H54 (cell line): ENCODE measurements at regions not wholly inside any gene's neighbourhood (a gene's known extent, or its start where the extent isn't known, plus 50 kb on each side); places are given as distances from the start of the nearest gene placed in this dataset.
A peak's percentile ranks its signal among the peaks of the same experiment; 100 is the strongest.
"Not testable (repeated sequence)": the region's sequence is repeated elsewhere in the genome, so short reads cannot be mapped to it uniquely, and the experiment has no call there.

Source experiments
- DNase-seq: peaks from one replicate; pipeline ENCODE4 v3.0.0; 2011; ENCODE audit warnings: low spot score, mixed read lengths; ENCODE audit not compliant: insufficient read length
- FAIRE-seq: peaks from 3 replicates; lab custom pipeline; 2011; peaks lifted over from hg19 to GRCh38; lab: Jason Lieb, UNC
- POLR2A ChIP-seq: IDR thresholded peaks from 2 replicates; pipeline ENCODE4 v1.6.1; 2011; ENCODE audit warnings: low read depth, mild to moderate bottlenecking, low read length

DNA sequence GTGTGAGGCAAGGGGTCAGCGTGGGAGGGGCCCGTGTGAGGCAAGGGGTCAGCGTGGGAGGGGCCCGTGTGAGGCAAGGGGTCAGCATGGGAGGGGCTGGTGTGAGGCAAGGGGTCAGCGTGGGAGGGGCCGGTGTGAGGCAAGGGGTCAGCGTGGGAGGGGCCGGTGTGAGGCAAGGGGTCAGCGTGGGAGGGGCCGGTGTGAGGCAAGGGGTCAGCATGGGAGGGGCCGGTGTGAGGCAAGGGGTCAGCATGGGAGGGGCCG is 119.2 kb downstream of the SEPTIN14 start:
- DNase-seq, FAIRE-seq: not testable (repeated sequence)

DNA sequence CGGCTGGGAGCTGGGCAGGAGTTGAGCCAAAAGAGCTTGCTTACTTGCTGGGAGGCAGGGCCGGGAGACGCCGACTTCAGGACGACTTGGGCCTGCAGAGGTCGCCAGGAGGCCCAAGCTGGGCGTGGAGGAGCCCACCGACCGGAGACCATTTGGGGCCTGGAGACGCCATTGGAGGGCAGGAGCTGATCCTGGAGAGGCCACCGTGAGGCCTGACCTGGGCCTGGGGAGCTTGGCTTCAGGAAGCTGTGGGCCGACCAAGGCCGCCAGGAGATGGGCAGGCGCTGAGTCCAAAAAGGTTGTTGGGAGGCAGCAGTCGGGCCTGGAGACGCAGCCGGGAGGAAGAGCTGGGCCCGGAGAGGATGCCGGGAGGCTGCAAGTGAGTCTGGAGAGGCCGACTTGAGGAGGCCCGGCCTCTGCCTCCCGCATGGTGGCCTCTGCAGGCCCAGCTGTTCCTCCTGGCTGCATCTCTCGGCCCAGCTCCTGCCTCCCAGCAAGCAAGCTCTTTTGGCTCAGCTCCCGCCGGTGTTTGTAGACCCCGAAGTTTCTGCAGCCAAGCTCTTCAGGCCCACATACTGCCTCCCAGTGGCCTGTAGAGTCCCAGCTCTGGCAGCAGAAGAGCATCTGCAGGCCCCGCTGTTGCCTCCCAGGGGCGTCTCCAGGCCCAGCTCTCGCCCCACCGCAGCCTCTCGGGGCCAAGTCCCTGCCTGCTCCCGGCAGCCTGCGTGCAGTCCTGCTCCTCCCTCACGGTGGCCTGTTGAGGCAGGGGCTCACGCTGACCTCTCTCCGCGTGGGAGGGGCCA is 119.7 kb downstream of the SEPTIN14 start:
- not testable (repeated sequence) for FAIRE-seq, DNase-seq

DNA sequence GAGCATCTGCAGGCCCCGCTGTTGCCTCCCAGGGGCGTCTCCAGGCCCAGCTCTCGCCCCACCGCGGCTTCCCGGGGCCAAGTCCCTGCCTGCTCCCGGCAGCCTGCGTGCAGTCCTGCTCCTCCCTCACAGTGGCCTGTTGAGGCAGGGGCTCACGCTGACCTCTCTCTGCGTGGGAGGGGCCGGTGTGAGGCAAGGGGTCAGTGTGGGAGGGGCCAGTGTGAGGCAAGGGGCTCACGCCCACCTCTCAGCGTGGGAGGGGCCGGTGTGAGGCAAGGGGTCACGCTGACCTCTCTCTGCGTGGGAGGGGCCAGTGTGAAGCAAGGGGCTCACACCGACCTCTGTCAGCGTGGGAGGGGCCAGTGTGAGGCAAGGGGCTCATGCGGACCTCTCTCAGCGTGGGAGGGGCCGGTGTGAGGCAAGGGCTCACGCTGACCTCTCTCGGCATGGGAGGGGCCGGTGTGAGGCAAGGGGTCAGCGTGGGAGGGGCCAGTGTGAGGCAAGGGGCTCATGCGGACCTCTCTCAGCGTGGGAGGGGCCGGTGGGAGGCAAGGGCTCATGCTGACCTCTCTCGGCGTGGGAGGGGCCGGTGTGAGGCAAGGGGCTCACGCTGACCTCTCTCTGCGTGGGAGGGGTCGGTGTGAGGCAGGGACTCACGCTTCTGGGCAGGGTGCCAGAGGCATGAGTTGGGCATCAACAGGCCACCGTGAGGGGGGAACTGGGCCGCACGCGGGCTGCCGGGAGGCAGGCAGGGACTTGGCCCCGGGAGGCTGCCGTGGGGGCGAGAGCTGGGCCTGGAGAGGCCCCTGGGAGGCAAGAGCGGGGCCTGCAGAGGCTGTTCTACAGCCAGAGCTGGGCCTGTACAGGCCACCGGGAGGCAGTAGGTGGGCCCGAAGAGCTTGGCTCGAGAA is 120.6 kb downstream of the SEPTIN14 start:
- not testable (repeated sequence) for FAIRE-seq, DNase-seq

DNA sequence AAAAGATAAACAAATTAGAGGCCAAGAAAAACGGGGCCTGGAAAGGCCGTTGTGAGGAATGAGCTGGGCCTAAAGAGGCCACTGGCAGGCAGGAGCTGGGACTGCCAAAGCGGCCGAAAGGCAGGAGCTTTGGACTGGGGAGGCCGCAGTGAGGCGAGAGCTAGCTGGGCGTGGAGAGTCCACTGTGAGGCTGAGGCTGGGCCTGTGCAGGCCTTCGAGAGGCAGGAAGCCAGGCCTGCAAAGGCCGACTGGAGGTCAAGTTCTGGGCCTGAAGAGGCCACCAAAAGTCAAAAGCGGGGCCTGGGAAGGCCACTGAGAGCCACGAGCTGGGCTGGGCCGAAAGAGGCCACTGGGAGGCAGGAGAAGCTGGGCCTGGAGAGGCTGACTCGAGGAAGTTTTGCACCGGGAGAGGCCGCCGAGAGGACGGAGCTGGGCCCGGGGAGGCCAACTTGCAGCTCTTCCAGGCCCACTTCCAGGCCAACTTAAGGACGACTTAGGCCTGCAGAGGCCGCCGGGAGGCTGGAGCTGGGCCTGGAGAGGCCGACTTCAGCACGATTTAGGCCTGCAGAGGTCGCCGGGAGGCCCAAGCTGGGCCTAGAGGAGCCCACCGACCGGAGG is 121.8 kb downstream of the SEPTIN14 start:
- DNase-seq, FAIRE-seq: not testable (repeated sequence)

DNA sequence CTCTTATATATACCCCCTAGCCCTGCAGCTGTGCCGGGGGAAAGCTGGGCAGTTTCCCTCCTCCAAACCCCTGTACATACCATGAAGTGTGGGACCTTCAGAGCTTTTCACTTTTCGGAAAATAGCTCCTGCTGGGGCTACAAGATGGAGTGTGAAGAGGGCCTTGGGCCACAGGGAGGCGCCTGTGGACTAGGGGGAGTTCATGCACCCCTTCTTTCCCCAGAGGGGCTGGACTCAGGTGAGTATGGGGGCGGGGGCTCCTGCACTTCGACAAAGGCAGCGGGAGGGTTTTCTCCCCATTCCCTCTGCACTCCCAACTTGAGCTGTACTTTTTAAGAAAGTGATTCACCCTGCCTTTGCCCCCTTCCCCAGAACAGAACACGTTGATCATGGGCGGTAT is 122.5 kb downstream of the SEPTIN14 start:
- DNase-seq, FAIRE-seq: not testable (repeated sequence)

DNA sequence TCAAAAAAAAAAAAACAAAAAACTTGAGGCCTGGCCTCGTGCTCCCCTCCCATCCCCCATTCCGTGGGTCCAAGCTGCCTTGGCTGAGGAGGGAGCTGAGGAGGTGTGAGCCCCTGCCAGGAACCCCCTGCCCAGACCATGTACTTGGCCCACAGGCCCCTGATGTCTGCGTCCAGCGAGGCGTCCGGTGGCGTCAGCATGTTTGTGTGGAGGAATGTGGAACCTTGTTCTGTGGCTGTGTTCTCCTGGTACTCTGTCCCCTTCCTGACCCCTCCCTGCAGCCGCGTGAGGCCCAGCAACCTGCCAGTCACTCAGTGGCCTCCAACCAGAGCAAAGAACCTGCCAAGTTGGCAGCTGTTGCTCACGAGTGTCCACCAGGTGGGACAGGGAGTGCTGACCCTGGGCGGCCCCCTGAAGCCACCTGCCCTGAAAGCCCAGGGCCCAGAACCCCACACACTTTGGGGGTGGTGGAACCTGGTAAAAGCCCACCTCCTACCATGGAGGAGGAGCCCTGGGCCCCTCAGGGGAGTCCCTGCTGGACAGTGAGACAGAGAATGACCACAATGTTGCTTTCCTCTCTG is 125.8 kb downstream of the SEPTIN14 start:
- DNase-seq, FAIRE-seq: not testable (repeated sequence)

DNA sequence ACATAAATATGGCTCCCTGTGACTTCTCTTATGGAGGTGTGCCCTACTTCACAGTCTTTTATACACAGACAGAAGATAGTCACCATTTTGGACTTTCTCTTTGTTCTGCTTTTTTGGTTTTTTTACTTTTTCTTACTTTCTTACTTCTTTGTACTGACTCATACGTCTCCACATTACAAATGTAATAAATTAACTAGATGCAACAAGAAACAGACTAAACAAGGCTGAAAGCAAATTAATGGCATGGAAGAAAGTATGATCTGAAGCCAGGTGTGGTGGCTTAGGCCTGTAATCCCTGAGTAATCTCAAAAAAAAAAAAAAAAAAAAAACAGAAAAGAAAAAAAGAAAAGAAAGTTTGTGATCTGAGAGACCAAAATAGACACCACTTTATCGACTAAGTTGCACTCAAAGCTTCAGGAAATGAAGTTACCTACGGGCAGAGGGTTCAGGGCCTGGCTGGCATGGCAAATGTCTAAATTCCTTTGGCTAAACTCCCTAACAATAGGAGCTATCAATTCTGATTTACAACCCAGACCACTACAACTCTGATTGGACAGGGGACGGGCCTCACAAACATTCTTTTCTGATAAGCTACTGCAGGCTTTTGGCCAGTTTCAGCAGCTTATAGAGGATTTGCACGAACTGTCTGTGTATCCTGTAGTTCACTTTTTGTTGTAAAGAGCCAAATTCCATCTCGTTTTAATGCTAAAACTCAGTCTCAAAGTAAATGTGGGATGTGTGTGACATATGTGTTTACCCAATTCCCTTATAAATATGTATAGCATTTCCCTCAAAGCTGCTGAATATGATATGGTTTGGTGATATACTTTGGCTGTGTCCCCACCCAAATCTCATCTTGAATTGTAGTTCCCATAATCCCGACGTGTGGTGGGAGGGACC is 129.1 kb downstream of the SEPTIN14 start:
- no peak for TF ChIP-seq POLR2A
- DNase-seq = no peak
- no peak for FAIRE-seq

DNA sequence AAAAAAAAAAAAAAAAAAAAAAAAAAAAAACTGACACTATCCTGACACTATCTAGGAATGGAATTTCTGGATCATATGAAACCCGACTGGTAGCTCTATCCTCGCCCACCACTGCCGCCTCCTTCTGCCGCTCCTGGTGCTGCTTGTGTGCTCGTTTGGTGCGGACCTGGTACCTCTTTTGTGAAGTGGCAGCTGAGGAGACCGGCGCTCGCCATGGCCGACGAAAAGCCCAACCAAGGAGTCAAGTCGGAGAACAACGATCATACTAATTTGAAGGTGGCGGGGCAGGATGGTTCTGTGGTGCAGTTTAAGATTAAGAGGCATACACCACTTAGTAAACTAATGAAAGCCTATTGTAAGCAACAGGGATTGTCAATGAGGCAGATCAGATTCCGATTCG is 130.6 kb downstream of the SEPTIN14 start:
- no peak for DNase-seq
- TF ChIP-seq POLR2A = no peak
- FAIRE-seq = no peak

DNA sequence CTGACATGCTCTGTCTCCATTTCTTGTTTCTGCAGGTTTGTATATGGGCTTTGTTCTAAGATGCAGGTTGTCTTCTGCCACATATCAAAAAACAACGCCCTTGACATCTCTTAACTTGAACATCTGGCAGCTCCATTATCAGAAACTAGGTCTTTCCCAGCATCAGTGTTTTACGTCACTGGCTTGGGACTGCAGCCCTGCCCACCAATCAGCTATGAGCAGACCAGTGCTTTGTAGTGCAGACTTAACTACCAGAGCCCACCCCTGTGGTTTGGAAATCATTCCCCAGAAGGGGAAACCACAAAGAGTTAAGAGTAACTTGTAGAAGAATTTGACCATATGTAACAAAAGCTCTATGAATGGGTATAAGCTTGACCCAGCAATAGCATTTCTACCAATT is 132.4 kb downstream of the SEPTIN14 start:
- DNase-seq = no peak
- no peak for FAIRE-seq
- TF ChIP-seq POLR2A = no peak

DNA sequence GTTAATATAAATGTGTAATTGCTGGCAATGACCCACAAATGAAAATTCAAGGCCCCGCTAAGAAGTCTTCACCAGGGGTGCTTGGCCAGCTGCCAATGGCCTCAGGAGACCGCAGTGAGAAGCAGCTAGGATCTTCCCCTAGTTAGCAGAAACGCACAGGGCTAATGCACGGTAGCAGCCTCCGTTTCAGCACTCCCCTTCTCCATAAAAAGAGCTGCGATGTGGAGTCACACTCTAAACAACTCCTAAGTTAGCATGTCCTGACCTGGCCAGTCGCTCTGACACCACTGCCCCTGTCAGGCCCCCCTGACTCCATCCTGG is 139.0 kb downstream of the SEPTIN14 start:
- DNase-seq = no peak
- TF ChIP-seq POLR2A = no peak
- no peak for FAIRE-seq

DNA sequence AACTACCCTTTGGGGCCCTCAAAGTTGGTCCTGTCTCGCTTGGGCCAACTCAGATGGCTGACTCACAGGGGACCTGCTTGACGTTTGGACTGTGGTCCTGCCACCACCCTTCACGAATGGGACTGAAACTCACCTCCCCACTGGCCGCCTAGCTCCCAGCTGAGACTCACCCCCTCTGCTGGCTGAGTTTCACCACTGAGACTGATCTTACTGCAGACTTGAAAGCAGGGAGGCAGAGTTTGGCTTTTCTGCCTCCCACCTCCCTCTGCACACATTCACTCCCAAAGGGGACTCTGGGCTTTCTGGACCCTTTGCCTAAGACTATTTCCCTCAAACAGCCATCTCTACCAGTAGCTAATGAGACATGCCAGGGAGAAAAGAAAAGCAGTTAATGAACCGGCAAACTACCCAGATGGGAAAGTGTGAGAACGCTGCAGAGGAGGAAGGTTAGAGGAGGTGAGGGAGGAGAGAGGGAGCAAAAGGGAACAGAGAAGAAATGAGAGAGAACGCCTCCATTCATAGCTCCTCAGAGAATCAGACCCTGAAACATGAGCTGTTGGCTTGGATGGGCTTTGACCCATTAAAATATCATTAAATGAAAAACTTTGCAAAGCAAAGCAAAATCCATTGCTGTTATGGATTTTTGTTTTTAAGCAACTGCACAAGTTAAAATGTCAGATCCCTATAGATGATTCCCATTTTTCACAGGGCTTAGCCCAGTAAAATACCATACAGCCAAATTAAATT is 139.5 kb downstream of the SEPTIN14 start:
- FAIRE-seq = peak; percentile 90
- DNase-seq = not testable (repeated sequence)

DNA sequence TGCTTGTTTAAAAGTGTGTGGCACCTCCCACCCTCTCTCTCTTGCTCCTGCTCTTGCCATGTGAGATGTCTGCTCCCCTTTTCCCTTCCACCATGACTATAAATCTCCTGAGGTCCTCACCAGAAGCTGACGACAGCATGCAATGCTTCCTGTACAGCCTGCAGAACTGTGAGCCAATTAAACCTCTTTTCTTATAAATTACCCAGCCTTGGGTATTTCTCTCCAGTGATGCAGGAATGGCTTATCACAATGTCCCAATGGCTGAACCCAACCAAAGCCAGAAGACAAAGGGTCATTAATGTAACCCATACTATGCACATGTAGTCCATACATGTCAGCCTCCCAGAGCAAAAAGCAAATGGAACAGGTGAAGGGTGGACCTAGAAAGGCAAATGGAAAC is 141.5 kb downstream of the SEPTIN14 start:
- FAIRE-seq, DNase-seq: not testable (repeated sequence)

DNA sequence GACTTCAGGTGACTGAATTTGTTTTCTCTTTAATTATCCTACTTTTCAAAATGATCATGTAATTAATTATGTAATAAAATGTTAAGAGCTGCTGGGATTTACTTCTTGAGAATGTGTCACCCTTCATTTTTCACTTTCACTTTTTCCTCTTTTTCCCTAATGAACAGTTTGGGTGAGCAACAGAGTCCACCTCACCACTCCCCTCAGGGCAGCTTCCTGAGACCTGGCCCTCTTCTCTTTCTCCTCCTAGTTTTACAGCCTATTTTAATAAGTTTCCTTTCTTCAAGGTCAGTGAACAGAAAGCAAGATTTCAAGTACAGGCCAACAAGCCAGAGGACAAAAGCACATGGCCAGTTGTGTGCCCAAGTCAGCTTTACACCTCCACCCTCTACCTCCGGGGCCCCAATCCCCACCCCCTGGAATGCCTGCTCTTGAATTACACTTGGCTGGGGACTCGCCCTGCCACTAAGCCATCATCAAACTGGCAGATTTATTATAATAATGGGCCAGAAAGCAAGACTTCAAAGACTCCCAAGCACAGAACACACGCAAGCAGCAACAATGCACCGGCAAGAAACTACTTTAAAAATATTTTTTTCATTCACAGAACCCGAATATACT is 143.1 kb upstream of the VOPP1 start:
- not testable (repeated sequence) for DNase-seq, FAIRE-seq

DNA sequence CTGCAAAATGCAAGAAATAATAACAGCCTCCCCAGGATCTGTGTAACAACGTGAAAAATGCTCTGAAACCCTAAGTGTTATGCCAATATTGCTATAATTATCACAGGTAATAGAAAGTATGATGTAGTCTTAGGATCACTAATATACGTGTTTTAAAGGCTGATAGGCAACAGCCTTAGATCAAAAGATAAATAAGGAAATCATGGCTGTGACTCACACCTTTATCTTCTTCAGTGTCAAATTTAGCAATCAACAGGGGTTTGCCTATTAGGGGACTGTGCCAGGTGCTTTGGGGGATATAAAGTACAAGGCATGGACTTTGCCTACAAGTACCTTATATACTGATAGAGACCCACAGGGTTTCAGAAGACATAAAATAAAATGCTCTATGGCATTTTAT is 142.1 kb upstream of the VOPP1 start:
- DNase-seq, FAIRE-seq: not testable (repeated sequence)

DNA sequence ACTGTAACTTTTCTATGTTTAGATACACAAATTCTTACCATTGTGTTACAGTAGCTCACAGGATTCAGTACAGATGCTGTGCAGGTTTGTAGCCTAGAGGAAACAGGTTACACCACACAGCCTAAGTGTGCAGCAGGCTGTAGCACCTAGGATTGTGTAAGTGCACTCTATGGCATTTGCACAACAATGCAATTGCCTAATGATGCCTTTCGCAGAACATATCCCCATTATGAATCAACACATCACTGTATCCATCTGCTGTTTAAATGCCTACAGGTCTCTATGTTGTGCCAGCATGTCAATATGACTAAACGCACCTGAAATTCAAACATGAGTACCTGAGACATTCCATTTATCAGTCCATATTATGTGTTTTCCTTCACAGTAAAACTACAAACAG is 138.0 kb upstream of the VOPP1 start:
- not testable (repeated sequence) for FAIRE-seq

DNA sequence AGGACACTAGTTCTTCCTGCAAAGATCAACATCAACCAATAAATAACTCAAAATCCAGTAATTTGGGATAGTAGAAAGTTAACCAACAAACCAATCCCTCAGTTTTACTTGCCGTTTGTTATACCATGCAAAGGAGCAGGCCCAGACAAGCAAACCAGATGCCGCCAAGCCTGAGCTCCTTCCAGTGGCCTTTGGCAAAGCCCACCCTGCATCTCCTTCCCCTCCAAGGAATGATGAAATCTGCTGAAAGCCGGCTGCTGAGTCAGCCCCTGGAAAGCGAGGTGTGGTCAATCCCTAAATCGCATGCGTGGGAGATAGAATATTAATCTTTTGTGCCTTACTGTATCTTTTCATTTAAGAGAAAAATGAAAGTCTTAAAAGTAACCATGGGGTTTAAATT is 135.7 kb upstream of the VOPP1 start:
- not testable (repeated sequence) for DNase-seq, FAIRE-seq

More for the DNA sequence above, 138.0 kb upstream of the VOPP1 start:
- not testable (repeated sequence) for DNase-seq

DNA sequence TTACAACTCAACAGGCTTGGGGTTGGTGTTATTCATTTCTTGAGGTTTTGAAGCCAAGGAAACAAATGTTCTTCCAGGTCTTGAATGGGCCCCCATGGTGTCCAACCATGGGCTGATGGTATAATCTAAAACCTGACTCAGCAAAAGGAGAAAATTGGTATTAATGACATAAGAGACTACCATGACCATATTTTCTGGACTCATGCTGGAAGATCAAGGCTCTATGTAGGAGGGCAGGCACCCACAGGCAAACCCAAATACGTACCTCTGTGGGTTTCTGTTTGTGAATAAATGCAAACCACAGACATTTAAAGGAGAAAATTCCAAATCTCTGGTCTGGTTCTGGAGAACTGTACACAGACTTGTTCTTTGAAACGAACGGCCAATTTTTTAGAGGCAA is 135.1 kb upstream of the VOPP1 start:
- not testable (repeated sequence) for DNase-seq, FAIRE-seq
